GM19240 (cell line): ENCODE measurements at regions not wholly inside any gene's neighbourhood (a gene's known extent, or its start where the extent isn't known, plus 50 kb on each side); places are given as distances from the start of the nearest gene placed in this dataset.

Experiments used
- DNase-seq: peaks from one replicate; pipeline ENCODE4 v3.0.0; 2011; ENCODE audit warnings: low spot score; ENCODE audit not compliant: insufficient read length

GRCh38 chr1:60141743-60142142, 68.2 kb upstream of the C1orf87 start:
- no peak for DNase-seq

- DNase-seq = no peak
Observed at GRCh38 chr1:60141276-60141675, 67.7 kb upstream of the C1orf87 start.

- no peak for DNase-seq
Observed at GRCh38 chr1:60137406-60137805, 63.8 kb upstream of the C1orf87 start.

- DNase-seq = no peak
Observed at GRCh38 chr1:60136395-60136794, 62.8 kb upstream of the C1orf87 start.

- DNase-seq = no peak
Observed at GRCh38 chr1:60134716-60135115, 61.1 kb upstream of the C1orf87 start.

- DNase-seq = no peak
Observed at GRCh38 chr1:60133848-60134247, 60.3 kb upstream of the C1orf87 start.

- no peak for DNase-seq
Observed at GRCh38 chr1:60133000-60133673, 59.6 kb upstream of the C1orf87 start.

GRCh38 chr1:60132108-60132507, 58.5 kb upstream of the C1orf87 start:
- DNase-seq = no peak

GRCh38 chr1:60130703-60131102, 57.1 kb upstream of the C1orf87 start:
- DNase-seq = no peak

GRCh38 chr1:60129911-60130310, 56.3 kb upstream of the C1orf87 start:
- no peak for DNase-seq

GRCh38 chr1:60126723-60127122, 53.2 kb upstream of the C1orf87 start:
- DNase-seq = no peak
